Rectal smooth muscle tissue (tissue), 1 donor: ENCODE measurements at regions not wholly inside any gene's neighbourhood (a gene's known extent, or its start where the extent isn't known, plus 50 kb on each side); places are given as distances from the start of the nearest gene placed in this dataset.

Experiments
- H3K27ac ChIP-seq: one replicate; pipeline ENCODE4 v1.7.0; 2013; ENCODE audit warnings: low read depth, low read length, inconsistent platforms
- H3K27me3 ChIP-seq: one replicate; pipeline ENCODE4 v1.7.0; 2013; ENCODE audit warnings: low read length; ENCODE audit not compliant: control insufficient read depth, insufficient read depth
- H3K36me3 ChIP-seq: one replicate; pipeline ENCODE4 v1.7.0; 2013; ENCODE audit warnings: low read length; ENCODE audit not compliant: control insufficient read depth, insufficient read depth
- H3K4me1 ChIP-seq: one replicate; pipeline ENCODE4 v1.7.0; 2013; ENCODE audit warnings: low read length; ENCODE audit not compliant: control insufficient read depth, insufficient read depth
- H3K4me3 ChIP-seq: one replicate; pipeline ENCODE4 v1.7.0; 2013; ENCODE audit warnings: low read length
- H3K9ac ChIP-seq: one replicate; pipeline ENCODE4 v1.7.0; 2013; ENCODE audit warnings: low read length

DNA sequence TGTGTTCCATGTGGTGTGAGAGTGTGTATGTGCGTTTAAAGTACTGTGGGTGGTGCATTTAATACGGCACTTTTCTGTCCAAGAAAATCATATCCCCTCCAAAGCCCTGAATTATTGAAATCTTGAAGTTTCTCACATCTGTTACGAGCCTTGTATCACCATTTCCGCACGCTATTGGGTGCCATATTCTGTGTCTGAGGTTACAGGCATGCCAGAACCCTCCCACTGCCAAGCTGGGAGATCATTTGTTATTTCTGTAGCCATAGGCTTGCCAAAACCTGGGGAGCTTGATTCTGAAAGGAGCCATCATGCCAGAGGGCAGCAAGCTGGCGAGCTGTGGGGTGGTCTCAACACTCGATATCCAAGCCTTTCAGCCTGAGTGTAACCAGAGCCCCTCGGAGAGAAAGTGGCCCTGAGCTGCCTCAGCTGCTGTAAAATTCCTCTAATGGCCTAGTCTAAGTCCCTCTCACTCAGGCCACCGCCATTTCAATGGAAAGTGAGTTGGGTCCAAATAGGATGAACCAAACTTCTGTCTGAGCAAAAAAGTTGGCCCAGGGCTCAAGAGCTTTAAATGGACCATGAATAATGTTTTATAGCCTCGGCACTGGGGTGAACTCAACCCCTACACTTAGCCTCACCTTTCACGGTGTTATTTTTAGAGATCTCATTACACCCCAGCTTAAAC is 298.4 kb upstream of the DUSP10 start:
- Histone ChIP-seq H3K9ac (no peak overlapping the region), H3K4me1 (peaks cover 22% of the 10 kb centered on the region), H3K27me3 (no peaks in the 10 kb centered on the region), H3K27ac (no peak overlapping the region), H3K4me3 (no peak overlapping the region), H3K36me3 (no peaks in the 10 kb centered on the region)

DNA sequence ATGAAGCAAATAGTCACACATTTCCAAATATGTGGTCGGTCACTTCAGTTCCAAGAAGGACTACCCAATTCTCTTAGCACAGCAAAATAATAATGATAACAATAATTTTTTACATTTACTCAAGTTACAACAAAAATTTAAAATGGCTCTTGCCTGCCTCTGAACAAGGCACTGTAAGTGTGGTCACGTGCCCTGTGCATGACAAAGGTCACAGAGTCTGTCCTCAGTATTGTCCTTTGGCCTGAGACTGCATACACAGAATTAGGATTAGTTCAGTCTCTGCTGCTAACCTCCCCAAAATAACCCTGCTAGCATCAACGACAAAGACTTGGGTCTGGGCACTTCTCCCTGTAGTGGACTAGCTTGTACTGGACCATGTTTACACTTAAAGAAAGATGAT is 297.1 kb upstream of the DUSP10 start:
- peaks cover 16% of the 10 kb centered on the region for H3K4me1 ChIP-seq
- no peak overlapping the region for H3K9ac ChIP-seq
- no peaks in the 10 kb centered on the region for H3K36me3 ChIP-seq
- H3K27ac ChIP-seq, result no peak overlapping the region
- H3K4me3 ChIP-seq, result no peak overlapping the region
- no peaks in the 10 kb centered on the region for H3K27me3 ChIP-seq

DNA sequence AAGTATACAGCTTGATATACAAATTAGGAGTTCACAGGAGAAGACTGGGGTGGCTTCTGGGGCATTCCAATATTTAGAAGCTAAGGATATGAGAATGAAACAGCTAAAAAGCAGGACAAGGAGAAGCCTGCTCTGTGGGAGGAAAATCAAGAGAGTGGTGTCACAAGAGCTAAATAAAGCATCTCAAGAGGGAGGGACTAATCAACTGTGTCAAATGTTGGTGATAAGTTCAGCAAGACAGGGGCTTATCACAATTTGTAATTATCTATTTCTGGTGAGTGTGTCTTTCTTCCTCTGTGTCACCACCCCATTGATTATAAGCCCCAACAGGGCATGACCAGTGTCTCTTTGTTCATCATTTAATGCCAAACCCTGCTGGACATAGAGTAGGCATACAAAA is 295.8 kb upstream of the DUSP10 start:
- peaks cover 6% of the 10 kb centered on the region for H3K4me1 ChIP-seq
- no peak overlapping the region for H3K4me3 ChIP-seq
- no peak overlapping the region for H3K27ac ChIP-seq
- H3K9ac ChIP-seq, result no peak overlapping the region
- H3K27me3 ChIP-seq, result no peaks in the 10 kb centered on the region
- H3K36me3 ChIP-seq, result no peaks in the 10 kb centered on the region

DNA sequence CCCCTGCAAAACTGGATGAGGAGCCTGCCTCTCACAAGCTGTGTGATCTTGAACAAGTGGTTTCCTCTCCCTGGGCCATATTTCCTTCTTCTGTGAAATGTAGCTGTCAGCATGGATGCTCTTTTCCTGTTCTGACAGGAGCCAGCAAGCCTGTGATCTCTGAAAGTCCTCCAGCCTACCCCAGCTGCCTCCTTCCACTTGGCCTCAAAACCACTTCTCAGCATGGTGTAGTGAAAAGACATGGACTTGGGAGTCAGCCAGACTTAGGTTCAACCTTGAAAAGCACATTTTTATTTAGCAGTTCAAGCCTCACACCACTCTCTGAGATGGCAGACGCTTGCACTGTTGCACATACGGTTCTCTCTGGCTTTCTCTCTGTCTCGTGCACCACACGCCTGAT is 292.9 kb upstream of the DUSP10 start:
- Histone ChIP-seq H3K27me3 (no peaks in the 10 kb centered on the region), H3K36me3 (no peaks in the 10 kb centered on the region), H3K27ac (no peak overlapping the region), H3K4me3 (no peak overlapping the region), H3K4me1 (no peaks in the 10 kb centered on the region), H3K9ac (no peak overlapping the region)

DNA sequence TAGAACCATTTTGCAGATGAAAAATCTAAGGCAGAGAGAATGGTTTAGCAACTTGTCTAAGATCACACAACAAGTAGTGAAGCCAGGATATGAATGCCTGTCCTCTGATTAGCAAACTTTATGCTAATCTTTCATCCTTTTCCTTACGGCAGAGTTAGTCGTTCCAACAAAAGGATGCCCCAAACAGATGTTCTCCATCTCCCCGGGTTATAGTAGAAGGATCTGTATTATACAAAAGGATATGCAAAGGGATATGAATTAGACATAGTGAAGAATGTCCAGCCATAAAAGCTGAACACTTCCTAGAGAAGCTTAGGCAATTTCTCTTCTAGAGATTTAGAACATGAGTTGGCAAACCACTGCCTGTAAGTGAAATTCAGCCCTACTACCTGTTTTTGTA is 291.6 kb upstream of the DUSP10 start:
- Histone ChIP-seq H3K4me3 (no peak overlapping the region), H3K27ac (no peak overlapping the region), H3K27me3 (no peaks in the 10 kb centered on the region), H3K9ac (no peak overlapping the region), H3K36me3 (no peaks in the 10 kb centered on the region), H3K4me1 (no peaks in the 10 kb centered on the region)

DNA sequence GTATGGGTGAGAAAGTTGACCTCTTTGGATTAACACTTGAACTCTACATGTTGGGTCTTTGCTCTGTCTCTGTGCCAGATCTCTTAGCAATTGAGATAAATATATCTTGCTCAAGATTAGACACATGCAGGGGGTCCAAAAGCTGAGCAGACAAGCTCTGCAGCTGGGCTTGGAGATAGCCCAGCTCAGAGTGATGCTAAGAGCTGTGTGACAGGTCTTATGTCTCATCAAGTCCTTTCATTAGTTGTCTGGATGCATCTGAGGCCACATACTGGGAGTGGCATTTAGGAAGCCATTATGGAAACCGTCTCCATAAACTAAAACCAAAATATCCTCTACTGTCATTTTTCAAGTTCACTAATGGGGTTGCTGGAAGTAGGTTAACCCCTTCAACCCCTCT is 289.4 kb upstream of the DUSP10 start:
- no peaks in the 10 kb centered on the region for H3K36me3 ChIP-seq
- no peaks in the 10 kb centered on the region for H3K27me3 ChIP-seq
- no peak overlapping the region for H3K9ac ChIP-seq
- H3K4me3 ChIP-seq, result no peak overlapping the region
- no peaks in the 10 kb centered on the region for H3K4me1 ChIP-seq
- no peak overlapping the region for H3K27ac ChIP-seq

DNA sequence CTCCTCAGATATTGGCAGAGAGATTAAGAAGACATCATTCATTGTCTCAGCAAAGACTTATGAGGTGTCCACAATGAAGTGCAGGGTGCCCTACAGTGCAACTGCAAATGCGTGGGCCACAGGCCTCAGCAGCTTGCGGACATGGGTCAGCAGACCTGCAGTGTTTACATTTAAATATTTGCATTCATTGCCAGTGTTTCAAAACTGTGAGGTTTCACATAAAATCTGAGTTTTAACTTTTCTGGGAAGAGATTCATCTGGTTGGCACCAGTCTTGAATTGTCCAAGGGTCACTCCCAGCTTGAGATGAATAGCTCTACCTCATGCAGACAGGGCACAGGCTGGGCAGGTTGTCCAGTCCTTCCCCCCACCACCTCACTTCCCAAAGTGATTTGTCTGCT is 286.8 kb upstream of the DUSP10 start:
- Histone ChIP-seq H3K27me3 (no peaks in the 10 kb centered on the region), H3K27ac (no peak overlapping the region), H3K36me3 (no peaks in the 10 kb centered on the region)

DNA sequence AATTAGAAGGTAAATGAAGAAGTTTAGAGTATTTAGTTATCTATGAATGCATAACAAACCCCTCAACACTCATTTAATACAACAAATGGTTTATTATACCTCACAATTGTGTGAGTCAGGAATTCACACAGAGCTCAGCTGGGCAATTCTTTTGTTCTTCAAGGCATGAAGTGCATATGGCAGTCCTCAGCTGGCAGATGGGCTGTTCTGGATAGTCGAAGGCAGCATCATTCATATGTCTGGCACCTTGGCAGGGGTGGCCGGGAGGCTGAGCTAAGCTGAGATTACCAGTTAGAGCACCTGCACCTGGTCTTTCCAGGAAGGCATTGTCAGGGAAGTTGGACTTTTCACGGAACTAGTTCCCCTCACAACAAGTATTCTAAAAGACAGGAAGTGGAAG is 286.2 kb upstream of the DUSP10 start:
- H3K36me3 ChIP-seq, result no peaks in the 10 kb centered on the region
- H3K9ac ChIP-seq, result no peak overlapping the region
- no peak overlapping the region for H3K27ac ChIP-seq
- no peak overlapping the region for H3K4me3 ChIP-seq
- H3K4me1 ChIP-seq, result no peaks in the 10 kb centered on the region
- no peaks in the 10 kb centered on the region for H3K27me3 ChIP-seq

More for the DNA sequence above, 286.8 kb upstream of the DUSP10 start:
- no peak overlapping the region for H3K4me3 ChIP-seq
- no peak overlapping the region for H3K9ac ChIP-seq
- no peaks in the 10 kb centered on the region for H3K4me1 ChIP-seq

DNA sequence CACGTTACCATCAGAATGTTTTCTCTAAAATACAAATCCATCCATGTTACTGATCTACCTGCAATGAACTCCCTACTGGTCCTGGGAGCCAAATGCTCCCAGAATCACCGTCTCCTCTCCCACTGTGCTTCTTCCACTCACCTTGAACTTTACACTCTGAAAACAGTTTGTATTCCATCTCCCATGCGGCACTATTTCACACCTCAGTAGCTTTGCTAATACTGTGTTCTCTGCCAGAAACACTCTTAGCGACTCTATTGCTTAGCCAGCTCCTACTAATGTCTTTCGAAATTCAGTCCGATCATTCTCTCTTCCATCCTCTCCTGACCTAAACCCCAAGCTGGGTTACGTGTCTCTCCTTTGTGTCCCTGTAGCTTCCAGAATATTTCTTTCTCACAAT is 284.4 kb upstream of the DUSP10 start:
- no peaks in the 10 kb centered on the region for H3K36me3 ChIP-seq
- no peak overlapping the region for H3K27ac ChIP-seq
- no peak overlapping the region for H3K9ac ChIP-seq
- no peaks in the 10 kb centered on the region for H3K27me3 ChIP-seq
- H3K4me1 ChIP-seq, result no peaks in the 10 kb centered on the region
- no peak overlapping the region for H3K4me3 ChIP-seq

DNA sequence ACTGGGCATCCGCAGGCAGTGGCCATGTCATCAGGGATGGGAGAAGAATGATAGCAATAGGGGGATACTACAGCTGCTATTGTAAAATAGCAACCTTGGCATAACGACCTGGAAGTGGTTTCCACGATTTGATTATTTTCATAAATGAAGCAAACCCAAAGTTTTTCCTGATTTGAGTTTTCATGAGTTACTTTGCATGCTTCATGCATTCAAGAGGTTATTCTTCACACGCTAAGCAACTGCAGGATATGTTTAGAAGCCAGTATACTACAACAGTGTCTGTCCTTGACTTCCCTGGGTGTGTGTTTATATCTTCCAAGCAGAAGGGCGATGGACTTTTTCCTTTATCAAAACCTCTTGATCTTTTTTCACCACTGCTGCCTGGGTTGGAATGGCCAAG is 281.1 kb upstream of the DUSP10 start:
- no peak overlapping the region for H3K4me3 ChIP-seq
- H3K9ac ChIP-seq, result no peak overlapping the region
- no peaks in the 10 kb centered on the region for H3K27me3 ChIP-seq
- no peak overlapping the region for H3K27ac ChIP-seq
- H3K4me1 ChIP-seq, result no peaks in the 10 kb centered on the region
- no peaks in the 10 kb centered on the region for H3K36me3 ChIP-seq

DNA sequence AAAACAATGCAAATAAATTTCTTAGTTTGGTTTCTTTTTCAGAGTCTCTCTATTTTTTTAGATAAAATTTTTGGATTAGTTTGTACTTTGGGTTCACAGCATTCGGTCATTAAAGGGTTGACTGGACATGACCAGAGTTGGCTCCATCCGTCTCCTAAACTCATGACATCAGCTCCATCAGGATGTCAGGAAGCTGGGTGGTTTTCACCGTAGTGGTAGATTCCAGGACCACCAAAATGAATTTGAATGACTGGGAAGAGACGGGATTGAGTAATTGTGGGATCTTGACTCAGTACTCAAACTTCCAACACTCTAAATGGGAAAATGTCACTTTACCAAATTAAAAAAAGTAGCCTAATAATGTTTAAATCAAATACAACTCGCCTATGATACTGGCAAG is 279.2 kb upstream of the DUSP10 start:
- H3K27me3 ChIP-seq, result no peaks in the 10 kb centered on the region
- no peak overlapping the region for H3K27ac ChIP-seq
- no peak overlapping the region for H3K9ac ChIP-seq
- no peaks in the 10 kb centered on the region for H3K4me1 ChIP-seq
- H3K36me3 ChIP-seq, result no peaks in the 10 kb centered on the region
- H3K4me3 ChIP-seq, result no peak overlapping the region

DNA sequence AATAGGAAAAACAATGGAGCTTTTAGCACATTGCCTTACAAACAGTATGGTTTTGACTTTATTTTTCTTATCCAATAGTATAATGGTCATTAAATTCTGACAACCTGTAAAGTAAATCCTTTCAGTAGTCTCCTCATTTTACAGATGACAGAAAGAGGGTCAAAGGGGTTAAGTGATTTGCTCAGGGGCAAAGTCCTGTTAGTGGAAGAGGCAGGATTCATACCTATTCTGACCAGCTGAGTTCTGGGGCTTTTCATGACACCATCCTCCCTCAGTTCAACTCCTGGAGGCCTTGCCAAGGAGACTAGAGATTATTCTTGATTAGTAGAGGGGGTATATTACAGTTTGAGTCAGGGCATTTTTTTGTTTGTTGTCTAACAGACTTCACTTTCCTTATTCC is 278.7 kb upstream of the DUSP10 start:
- Histone ChIP-seq H3K27me3 (no peaks in the 10 kb centered on the region), H3K27ac (no peak overlapping the region), H3K36me3 (no peaks in the 10 kb centered on the region), H3K9ac (no peak overlapping the region), H3K4me1 (no peaks in the 10 kb centered on the region), H3K4me3 (no peak overlapping the region)

DNA sequence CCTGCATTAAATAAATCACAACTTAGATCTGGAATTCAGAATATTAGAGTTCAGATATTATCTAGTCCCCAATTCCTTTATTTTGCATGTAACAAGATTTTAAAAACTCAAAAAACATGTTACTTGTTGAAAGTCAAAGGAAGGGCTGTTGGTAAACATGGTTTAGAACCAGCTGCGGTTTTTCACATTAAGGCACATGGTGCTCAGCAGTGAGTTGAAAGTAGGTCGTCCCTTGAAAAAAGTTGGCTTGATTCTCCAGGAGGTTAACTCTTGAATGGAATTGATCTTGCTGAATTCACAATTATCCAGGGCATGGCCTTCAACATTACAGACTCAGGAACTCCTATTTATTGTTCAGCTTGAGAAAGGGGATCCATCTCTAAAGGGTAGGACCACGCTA is 277.1 kb upstream of the DUSP10 start:
- H3K9ac ChIP-seq, result no peak overlapping the region
- H3K27ac ChIP-seq, result no peak overlapping the region
- no peaks in the 10 kb centered on the region for H3K4me1 ChIP-seq
- H3K27me3 ChIP-seq, result no peaks in the 10 kb centered on the region
- H3K4me3 ChIP-seq, result no peak overlapping the region
- H3K36me3 ChIP-seq, result no peaks in the 10 kb centered on the region
